ENCODE measurements at regions not wholly inside any gene's neighbourhood (a gene's known extent, or its start where the extent isn't known, plus 50 kb on each side); places are given as distances from the start of the nearest gene placed in this dataset.
"Not testable (repeated sequence)": the region's sequence is repeated elsewhere in the genome, so short reads cannot be mapped to it uniquely, and the experiment has no call there.

DNA sequence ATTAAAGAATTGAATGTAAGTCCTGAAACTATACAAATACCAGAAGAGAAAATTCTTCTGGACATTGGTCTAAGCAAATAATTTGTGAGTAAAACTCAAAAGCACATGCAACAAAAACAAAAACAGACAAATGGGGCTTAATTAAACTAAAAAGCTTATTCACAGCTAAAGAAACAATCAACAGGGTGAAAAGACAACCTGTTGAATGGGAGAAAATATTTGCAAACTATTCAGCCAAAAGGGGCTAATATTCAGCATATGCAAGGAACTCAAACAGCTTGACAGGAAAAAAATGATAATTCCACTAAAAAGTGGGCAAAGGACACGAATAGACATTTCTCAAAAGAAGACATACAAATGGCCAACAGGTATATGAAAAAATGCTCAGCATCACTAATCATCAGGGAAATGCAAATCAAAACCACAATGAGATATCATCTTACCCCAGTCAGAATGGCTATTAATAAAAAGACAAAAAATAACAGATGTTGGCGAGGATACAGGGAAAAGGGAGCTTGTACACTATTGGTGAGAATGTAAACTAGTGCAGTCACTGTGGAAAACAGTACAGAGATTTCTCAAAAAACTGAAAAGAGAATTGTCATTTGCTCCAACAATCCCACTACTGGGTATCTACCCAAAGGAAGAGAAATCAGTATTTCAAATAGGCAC, 177.5 kb upstream of the RTL1 start:
- no peak for DNase-seq (ENCODE audit: low spot score)

DNA sequence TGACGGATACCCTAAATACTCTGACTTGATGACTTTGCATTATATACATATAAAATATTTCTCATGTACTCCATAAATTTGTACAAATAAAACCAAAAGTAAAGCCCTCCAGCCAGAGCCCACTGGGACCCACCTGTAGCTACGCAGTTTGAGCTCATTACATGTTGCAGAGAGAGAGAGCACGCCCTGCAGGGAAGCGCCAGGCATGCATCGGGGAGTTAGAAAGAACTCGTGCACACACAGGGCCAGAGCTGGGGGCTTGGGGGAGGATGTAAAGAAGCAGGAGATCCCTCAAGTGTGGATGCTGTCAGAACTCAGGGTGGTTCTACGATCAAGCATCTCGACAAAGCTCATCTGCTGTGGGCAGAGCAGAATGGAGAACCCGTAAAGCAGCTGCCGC, 178.5 kb upstream of the RTL1 start:
- no peak for DNase-seq (ENCODE audit: low spot score)

DNA sequence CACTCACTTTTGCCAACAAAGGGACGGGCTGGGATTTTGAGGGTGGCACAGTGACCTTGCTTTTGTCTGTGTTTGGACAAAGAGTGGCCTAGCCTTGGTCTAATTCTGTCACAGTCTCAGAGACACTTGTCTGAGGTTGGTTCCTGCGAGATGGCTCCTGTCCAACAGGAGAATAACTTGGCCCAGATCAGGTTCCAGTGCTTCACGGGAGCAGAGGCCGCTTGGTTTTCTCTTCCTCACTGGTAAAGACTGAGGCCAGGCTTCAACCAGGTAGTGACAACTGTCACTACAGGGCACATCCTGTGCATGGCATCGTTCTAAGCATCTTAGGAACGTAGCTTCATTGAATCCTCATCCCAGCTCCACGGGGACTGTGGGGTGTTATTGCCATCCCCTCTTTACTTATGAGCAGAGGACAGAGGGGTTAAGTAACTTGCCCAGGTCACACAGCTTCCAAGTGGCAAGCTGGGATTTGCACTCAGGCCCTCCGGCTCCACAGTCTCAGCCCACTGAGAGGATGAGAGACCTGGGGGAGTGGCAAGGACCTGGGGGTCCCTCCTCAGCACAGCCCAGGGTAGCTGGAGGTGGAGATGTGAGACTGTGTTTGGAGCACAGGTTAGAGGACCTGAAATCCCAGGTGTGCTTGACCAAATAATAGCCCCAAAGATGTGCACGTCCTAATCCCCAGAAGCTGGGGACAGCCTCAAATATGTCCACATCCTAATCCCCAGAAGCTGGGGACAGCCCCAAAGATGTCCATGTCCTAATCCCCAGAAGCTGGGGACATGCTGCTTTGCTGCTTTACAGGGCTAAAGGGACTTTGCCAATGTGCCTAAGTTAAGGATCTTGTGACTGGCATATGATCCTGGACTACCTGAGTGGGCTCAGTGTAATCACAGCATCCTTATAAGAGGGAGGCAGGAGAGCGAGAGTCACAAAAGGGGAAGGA, 179.2 kb upstream of the RTL1 start:
- DNase-seq (ENCODE audit: low spot score): no peak

DNA sequence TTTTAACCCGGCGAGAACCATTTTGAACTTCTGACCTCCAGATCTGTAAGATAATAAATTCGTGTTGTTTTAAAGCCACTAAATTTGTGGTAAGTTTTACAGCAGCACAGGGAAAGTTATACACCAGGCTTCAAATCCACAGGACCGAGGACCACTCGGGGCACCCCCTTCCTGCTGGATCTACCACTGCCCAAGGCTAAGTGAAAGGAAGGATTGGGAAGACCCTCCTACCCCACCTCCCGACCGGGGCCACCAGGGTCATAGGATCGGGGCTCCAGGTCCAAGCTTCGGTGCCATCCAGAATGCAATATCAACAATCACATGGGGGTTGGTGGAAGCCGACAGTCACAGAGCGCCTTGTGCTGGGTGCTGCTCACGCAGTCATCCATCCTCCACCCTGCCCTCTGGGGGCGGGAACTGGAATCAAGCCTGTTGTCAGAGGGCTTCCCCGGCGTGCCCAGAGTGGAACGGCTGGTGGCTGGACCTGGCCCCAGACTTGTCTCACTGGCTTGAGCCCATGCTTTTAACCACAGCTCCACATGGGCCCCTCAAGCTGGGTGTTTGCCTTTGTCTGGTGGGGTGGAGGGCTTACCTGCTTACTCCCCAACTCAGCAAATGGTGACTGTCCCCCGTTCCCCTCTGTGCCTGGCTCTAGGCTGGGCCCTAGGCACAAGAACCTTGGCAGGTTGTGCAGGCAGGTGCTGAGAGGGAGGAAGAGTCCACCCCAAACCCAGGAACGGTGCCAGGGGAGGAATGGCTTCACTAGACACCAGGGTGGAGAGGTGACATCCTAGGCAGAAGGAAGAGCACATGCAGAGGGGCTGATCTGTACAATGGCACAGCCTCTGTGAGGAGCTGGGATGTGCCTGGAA, 180.3 kb upstream of the RTL1 start:
- no peak for DNase-seq (ENCODE audit: low spot score)

DNA sequence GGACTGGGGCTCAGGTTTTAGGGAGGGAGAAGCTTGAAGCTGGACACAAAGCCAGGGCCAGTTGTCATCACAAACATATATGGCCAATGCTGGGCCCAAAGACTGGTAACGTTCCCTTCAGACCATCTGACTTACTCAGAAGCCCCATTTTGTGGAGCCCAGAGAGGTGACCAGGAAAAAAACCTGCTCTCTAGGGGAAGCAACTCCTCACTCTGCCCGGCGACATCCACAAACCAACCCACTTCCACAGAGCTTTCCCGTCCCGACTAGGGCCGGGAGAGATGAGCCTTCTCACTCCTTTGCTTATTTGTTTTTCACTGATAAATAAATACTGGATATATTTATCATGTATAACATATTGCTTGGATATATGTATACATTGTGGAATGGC, 180.9 kb upstream of the RTL1 start:
- DNase-seq (ENCODE audit: low spot score): no peak

DNA sequence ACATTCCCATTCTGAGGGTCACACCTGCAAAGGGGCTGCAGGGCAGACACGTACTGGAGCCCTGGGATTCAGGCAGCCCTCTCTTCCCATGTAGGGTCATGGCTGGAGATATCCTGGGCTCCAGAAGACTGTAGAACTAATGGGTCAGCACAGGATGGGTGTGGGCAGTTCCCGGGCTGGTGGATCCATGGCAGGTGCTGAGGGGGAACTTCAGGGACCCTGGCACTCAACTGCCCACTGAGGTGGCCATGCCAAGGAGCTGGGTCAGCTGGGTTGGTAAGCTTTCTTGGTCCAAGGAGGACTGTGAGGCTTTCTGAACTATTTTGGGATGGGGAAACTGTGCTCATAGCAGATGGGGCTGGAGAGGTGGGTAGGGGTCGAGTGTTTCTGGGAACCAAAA, 183.4 kb upstream of the RTL1 start:
- no peak for DNase-seq (ENCODE audit: low spot score)

DNA sequence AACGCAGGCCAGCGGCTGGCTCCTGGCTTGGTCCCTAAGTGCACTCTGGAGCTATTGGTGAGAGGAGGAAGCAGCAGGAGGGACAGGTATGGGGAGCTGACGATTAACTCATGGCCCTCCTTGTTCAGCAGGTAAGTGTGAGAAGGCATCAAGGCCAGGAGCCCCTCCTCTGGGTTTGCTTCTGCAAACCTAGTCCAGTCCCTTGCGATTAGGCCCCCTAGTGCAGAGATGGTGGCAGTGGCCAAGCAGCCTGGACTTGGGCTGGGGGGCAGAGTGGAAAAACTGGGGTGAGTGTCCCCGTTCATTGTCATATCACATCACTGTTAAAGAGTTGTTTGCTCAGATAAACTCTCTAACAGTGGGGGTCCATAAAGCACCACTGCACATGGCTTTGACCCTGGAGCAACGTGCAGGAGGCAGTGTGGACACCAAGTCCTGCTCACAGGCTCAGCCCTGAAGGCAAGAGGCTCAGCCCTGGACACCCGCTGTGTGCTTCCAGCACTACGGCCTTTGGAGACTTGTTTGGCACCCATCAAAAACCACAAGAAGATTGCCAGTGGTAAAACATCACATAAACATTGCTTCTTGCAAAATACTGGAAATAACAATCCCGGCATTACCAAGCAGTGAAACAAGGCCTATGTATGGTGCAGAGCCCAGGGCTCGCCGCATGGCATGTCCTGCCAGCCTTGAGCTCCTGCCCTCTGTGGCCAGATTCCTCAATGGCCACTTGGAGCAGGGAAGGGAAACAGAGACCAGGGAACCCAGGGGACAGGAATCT, 184.3 kb upstream of the RTL1 start:
- DNase-seq (ENCODE audit: low spot score): no peak

DNA sequence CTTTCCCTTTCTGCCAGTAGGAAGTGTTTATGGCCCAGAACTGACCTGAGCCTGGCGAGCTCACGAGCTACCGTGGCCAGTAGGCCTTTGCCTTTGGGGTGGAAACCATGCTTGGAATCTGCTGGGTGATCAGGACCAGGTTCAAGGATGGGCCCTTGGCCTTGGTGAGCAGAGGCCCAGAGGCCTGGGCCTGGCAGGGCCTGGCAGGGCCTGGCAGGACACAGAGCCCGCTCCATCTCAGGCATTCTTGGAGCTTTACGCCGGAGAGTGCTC, 184.8 kb upstream of the RTL1 start:
- no peak for DNase-seq (ENCODE audit: low spot score)

DNA sequence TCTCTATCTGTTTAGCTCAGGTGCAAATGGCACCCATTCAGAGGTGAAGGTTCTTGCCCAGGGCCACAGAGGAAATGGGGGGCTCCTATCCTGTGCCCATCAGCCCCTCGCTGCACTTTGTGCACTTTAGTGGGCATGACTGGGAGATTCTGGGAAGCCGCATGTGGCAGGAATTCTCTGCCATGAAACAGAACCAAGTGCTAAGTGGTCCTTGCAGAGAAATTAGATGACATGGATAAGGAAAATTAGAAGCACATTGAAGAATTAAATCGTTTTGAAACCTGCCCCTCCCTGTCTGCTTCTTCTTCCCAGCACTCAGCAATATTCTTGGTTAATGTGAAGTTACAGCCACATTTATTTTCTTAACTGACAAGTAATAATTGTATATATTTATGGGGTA, 185.2 kb upstream of the RTL1 start:
- DNase-seq (ENCODE audit: low spot score): no peak

DNA sequence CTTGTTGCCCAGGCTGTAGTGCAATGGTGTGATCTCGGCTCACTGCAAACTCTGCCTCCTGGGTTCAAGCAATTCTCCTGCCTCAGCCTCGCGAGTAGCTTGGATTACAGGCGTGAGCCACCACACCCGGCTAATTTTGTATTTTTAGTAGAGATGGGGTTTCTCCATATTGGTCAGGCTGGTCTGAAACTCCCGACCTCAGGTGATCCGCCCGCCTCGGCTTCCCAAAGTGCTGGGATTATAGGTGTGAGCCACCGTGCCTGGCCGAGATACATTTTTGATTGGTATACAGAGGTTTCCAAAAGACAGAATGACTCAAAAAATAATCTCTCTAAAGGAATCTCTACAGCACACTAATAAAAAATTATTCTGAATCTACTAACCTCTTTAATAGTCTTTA, 187.0 kb upstream of the RTL1 start:
- DNase-seq (ENCODE audit: low spot score): not testable (repeated sequence)

DNA sequence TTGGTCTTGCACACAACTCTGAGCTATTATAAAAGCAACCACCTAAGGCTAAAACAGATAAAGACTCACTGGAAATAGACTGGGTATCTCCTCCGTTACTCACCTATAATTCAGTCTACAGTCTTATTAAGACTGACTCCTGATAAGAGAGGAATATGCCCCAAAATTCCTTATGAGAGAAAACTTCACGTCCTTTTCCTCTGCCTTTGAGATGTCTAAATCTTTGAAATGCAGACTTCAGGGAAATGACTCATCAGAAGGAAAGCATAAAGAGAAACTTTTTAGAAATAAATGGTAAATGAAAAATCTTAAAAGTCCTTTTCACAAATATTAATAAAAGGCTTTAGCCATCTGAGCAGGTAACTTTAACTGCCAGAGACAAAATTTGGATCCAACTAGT, 187.5 kb upstream of the RTL1 start:
- DNase-seq (ENCODE audit: low spot score): no peak

DNA sequence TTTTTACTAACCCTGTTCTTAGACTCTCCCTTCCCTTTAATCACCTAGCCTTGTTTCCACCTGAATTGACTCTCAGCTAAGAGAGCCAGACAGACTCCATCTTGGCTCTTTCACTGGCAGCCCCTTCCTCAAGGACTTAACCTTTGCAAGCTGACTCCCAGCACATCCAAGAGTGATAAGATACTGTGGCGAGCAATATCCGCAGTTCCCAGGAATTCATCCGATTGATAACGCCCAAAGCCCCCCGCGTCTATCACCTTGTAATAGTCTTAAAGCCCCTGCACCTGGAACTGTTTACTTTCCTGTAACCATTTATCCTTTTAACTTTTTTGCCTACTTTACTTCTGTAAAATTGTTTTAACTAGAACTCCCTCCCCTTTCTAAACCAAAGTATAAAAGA, 191.4 kb upstream of the RTL1 start:
- not testable (repeated sequence) for DNase-seq (ENCODE audit: low spot score)

DNA sequence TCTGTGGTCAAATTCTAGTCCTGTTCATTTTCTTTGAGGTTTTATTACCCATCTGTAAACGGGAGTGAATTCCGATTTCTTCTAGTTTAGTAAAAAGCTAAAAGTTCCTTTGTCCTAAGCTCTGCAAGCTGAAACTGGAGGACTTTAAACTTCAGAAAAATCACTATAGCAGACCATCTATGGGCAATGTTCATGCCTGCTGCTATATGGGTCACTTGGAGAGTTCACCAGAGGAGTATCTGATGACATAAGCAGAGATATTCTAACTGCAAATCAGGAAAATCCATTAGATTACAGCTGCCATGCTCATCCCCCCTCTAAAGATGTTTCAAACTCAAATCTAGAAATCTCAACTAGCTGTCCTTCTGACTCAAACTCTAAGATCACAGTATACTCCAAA, 193.0 kb upstream of the RTL1 start:
- DNase-seq (ENCODE audit: low spot score): no peak

DNA sequence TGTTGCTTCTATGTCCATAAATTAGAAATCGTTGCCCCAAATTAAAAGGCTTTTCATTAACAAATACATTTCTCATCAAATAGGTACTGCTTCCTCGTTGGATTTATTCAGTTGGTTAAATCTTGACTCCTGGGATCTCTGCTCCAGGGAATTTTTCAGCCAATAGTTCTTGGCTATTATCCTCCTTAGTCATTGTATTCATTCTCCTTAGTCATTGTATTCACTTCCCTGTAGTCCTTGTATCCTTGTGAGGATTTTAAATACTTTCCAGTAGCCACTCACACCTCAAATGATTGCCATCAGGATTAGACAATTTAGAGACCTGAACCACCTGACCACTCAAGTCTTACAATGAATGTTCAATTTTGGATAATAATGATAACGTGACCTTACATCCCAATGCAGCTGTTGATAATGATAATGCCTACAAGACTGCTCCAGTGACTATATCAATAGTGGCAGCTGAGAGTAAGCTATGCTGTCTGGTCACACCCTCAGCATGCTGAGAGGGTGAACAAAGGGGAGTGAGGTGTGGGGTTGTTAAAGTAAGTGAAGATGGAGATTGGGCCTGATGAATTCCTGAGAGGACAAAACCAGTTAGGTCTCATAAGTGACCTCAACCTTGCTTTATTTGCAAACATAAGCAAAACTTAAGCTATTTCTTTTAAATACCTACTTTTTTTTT, 193.7 kb upstream of the RTL1 start:
- DNase-seq (ENCODE audit: low spot score): no peak

DNA sequence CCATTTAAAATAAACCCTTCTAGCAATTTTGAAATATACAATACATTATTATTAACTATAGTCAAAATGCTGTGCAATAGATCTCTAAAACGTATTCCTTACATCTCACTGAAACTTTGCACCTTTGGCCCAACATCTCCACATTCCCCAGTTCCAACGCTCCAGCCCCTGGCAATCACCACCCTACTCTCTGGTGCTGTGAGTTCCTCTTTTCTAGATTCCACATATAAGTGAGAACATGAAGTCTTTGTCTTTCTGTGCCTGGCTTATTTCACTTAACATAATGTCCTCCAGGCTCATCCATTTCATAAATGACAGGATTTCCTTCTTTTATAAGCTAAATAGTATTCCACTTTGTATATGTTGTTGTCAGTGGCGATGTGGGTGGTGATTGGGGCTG, 194.7 kb upstream of the RTL1 start:
- DNase-seq (ENCODE audit: low spot score): no peak

DNA sequence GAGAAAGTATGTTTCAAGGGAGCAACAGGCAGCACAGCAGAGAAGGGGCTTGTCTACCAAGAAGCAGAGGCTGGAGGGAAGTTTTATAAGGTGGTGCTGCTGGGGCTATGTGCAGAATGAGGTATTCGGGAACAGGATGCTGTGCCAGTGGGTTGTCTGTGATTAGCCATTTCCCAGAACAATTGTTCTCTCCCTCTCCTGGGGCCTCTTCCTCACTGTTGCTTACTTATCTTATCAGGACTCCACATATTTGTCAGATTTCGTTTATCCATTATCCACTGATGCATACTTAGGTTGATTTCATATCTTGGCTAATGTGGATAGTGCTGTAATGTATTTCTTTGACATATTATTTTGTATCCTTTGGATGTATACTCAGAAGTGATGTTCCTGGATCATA, 195.1 kb upstream of the RTL1 start:
- no peak for DNase-seq (ENCODE audit: low spot score)

DNA sequence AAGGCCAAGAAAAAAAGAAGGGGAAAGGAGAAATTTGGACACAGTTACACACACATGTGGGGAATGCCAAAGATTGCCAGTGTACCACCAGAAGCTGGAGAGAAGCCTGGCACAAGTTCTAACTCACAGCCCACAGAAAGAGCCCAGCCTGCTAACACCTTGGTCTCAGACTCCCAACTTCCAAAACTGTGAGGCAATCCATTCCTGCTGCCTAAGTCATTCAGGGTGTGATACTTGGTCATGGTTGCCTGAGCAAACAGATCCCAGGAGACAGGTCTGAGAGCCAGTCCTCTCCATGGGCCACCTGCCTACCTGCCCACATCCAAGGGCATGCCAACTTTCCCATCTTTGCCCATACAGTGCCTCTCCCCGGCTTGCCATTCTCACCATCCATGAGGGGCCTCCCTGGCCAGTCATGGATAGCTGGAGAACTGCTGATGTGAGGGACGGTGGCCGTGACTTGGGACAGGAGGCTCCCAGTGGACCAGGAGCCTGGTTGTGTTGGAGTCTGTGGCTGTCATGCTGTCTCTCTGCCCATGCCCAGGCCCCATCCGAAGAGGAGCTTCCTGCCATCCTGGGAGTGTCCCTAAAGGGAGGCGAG, 198.0 kb upstream of the RTL1 start:
- no peak for DNase-seq (ENCODE audit: low spot score)

DNA sequence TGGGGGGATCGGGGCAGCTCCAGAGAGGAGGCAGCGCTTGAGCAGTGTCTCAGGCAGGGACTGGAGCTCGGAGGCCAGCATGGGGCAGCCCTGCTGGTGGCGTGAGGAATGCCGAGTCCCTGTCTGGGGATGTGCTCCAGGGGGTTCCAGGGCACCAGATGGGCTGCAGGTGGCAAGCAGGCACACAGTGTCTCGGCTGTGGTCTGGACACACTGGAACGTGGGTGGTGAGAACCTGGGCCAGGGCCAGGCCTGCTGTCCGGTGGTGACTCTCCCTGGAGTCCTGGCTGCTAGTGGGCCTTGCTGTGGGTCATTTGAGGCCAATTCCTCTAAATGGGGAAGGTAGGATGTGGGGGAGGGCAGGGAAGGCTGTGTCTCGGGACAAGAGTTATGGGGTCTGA, 199.4 kb upstream of the RTL1 start:
- no peak for DNase-seq (ENCODE audit: low spot score)

DNA sequence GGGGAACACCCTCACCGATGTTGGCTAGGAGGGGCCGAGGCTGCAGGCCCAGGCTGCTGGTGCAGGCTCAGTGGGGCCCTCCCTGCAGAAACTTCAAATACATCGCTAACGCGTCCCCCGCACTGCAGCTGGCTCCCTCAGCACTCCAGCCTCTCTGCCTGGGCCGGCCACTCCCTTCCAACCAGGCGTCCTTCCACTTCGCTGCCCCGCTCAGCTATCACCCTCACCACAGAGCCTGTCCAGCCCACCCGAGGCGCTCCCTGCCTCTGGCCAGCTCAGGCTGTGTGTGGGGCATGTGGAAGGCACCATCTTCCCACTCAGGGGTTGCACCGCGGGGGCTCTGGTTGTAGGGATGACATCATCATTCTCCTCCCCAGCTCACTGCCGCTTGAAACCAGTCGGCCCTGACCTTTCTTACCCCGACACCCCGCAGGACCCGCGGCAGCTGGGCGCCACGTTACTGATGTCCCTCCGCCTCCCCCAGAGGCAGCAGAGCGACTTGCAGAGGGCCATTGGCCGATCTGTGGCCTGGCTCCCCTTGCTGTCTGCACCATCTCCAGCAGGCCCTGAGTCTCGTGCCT, 199.9 kb upstream of the RTL1 start:
- no peak for DNase-seq (ENCODE audit: low spot score)

DNA sequence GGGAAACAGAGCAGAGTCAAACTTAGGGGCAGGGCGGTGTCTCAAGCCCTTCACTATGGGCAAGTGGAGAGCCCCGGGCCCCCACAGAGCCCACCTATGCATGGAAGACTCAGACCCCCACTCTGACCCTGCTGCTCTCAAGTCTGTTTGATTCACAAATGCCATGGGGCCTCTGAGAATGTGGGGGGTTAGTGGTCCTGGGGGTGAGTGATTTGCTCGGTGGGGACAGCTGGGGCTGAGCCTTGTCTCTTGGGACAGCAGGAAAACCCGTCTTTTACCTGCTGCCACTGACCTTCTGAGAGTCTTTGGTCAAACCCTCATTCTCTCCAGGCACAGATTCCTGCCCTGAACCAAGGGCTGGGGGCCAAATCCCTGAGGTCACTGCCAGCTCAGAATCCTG, 201.0 kb upstream of the RTL1 start:
- no peak for DNase-seq (ENCODE audit: low spot score)

DNA sequence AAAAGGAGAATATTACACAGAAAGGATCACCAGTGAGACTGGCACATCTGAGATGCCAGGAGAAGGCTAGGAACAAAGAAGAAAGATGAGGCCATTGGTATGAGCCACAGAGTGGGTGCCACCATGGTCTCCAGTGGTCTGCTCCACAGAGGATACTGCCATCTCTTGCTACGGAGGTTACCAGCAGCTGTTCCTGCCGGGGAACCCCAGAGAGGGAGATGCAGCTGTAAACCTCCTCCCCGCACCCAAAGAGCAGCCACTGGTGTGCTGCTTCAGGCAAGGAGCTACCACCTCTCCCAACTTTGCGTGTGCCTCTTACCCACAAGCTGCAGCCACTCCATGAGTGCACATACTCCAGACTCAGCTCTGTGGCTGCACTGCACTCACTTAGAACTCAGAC, 201.5 kb upstream of the RTL1 start:
- DNase-seq (ENCODE audit: low spot score): no peak

Measured in LoVo (cell line).